ENCODE measurements at regions not wholly inside any gene's neighbourhood (a gene's known extent, or its start where the extent isn't known, plus 50 kb on each side); places are given as distances from the start of the nearest gene placed in this dataset.

DNA sequence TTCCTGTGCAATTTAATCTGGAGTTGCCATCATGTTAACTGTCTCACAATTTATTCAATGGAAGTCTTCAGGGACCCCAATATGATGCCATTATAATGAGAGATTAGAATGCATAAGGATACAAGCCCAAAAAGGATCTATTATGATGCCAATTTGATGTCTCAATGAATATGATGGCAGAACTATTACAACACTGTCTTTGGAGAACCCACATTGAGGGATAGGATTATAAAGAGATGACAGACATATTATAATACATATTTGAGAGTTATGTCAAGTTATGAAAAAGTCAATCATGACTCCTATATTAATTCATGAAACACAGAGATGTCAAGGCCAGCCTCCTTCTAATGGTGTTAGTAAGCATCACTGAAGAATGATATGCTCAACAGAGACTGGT lies 1358.4 kb downstream of the PCDH19 start:
- Histone ChIP-seq H2BK15ac (ENCODE audit: low read length) (no peak overlapping the region), H3K36me3 (ENCODE audit: control insufficient read depth in 2 of 4, insufficient read depth in 4 of 4, low read length in 3 of 4) (no peaks in the 10 kb centered on the region), H3K79me2 (ENCODE audit: control insufficient read depth in 1 of 2, insufficient read depth in 2 of 2, low read length in 2 of 2) (no peaks in the 10 kb centered on the region), H2BK12ac (ENCODE audit: low read depth, low read length) (no peak overlapping the region), H3K27me3 (replicated peaks in 1 of 4; ENCODE audit: control insufficient read depth in 3 of 4, extremely low read depth in 1 of 4, insufficient read depth in 3 of 4, low read length in 3 of 4) (no peaks in the 10 kb centered on the region), H3K4me2 (ENCODE audit: insufficient read depth in 1 of 2, low read depth in 2 of 2, low read length in 2 of 2) (no peak overlapping the region), H2BK120ac (replicated peaks; ENCODE audit: low read depth, low read length) (no peak overlapping the region), H3K9me3 (ENCODE audit: insufficient read depth in 2 of 2, low read depth in 1 of 2, low read length in 1 of 2) (peaks cover 0 to 3% of the 10 kb centered on the region in 2 experiments; a peak in 1 of 4 replicates), H2AFZ (ENCODE audit: low read length) (no peak overlapping the region), H4K5ac (ENCODE audit: insufficient read length, low read depth, low read length) (no peak overlapping the region), H3K4me3 (ENCODE audit: extremely low read depth in 1 of 4, insufficient read depth in 2 of 4, low read depth in 3 of 4, low read length in 4 of 4) (no peak overlapping the region), H2BK20ac (ENCODE audit: low read length) (no peak overlapping the region), H3K79me1 (ENCODE audit: low read depth, low read length) (no peaks in the 10 kb centered on the region), H4K8ac (ENCODE audit: extremely low read depth, insufficient read depth, low read length) (no peak overlapping the region), H3K14ac (ENCODE audit: insufficient read length) (no peak overlapping the region), H3K18ac (ENCODE audit: extremely low read depth, low read length) (no peak overlapping the region), H3K27ac (ENCODE audit: low read depth, low read length) (no peak overlapping the region), H3K23me2 (ENCODE audit: low read depth, low read length) (no peaks in the 10 kb centered on the region), H3K4me1 (replicated peaks in 1 of 4; ENCODE audit: control insufficient read depth in 3 of 4, insufficient read depth in 4 of 4, low read length in 3 of 4) (no peaks in the 10 kb centered on the region), H4K20me1 (replicated peaks in 1 of 2; ENCODE audit: control insufficient read depth in 1 of 2, insufficient read depth in 2 of 2, low read length in 2 of 2) (no peaks in the 10 kb centered on the region), H2AK5ac (ENCODE audit: low read depth, low read length) (no peak overlapping the region), H3K56ac (replicated peaks; ENCODE audit: insufficient read length, low read depth, low read length) (no peak overlapping the region), H3K23ac (ENCODE audit: insufficient read length) (no peak overlapping the region), H3K4ac (replicated peaks; ENCODE audit: insufficient read length, low read depth, low read length) (no peak overlapping the region), H4K91ac (replicated peaks; ENCODE audit: insufficient read length, low read length) (no peak overlapping the region), H3K9ac (replicated peaks in 1 of 4; ENCODE audit: extremely low read depth in 1 of 4, low read depth in 3 of 4, low read length in 3 of 4) (no peak overlapping the region), H2BK5ac (ENCODE audit: low read depth, low read length) (no peak overlapping the region)
- FAIRE-seq: no peak
- POLR2A ChIA-PET (ENCODE audit: partially characterized antibody): no interaction called here
- DNase-seq (ENCODE audit: low read depth in 1 of 2, low spot score in 2 of 2): no peak
- CTCF ChIA-PET (ENCODE audit: partially characterized antibody): no interaction called here
- no peak for TF ChIP-seq ASH2L (IDR thresholded peaks at IDR 0.05; ENCODE audit: low read length)
- TF ChIP-seq, protein P1, sequence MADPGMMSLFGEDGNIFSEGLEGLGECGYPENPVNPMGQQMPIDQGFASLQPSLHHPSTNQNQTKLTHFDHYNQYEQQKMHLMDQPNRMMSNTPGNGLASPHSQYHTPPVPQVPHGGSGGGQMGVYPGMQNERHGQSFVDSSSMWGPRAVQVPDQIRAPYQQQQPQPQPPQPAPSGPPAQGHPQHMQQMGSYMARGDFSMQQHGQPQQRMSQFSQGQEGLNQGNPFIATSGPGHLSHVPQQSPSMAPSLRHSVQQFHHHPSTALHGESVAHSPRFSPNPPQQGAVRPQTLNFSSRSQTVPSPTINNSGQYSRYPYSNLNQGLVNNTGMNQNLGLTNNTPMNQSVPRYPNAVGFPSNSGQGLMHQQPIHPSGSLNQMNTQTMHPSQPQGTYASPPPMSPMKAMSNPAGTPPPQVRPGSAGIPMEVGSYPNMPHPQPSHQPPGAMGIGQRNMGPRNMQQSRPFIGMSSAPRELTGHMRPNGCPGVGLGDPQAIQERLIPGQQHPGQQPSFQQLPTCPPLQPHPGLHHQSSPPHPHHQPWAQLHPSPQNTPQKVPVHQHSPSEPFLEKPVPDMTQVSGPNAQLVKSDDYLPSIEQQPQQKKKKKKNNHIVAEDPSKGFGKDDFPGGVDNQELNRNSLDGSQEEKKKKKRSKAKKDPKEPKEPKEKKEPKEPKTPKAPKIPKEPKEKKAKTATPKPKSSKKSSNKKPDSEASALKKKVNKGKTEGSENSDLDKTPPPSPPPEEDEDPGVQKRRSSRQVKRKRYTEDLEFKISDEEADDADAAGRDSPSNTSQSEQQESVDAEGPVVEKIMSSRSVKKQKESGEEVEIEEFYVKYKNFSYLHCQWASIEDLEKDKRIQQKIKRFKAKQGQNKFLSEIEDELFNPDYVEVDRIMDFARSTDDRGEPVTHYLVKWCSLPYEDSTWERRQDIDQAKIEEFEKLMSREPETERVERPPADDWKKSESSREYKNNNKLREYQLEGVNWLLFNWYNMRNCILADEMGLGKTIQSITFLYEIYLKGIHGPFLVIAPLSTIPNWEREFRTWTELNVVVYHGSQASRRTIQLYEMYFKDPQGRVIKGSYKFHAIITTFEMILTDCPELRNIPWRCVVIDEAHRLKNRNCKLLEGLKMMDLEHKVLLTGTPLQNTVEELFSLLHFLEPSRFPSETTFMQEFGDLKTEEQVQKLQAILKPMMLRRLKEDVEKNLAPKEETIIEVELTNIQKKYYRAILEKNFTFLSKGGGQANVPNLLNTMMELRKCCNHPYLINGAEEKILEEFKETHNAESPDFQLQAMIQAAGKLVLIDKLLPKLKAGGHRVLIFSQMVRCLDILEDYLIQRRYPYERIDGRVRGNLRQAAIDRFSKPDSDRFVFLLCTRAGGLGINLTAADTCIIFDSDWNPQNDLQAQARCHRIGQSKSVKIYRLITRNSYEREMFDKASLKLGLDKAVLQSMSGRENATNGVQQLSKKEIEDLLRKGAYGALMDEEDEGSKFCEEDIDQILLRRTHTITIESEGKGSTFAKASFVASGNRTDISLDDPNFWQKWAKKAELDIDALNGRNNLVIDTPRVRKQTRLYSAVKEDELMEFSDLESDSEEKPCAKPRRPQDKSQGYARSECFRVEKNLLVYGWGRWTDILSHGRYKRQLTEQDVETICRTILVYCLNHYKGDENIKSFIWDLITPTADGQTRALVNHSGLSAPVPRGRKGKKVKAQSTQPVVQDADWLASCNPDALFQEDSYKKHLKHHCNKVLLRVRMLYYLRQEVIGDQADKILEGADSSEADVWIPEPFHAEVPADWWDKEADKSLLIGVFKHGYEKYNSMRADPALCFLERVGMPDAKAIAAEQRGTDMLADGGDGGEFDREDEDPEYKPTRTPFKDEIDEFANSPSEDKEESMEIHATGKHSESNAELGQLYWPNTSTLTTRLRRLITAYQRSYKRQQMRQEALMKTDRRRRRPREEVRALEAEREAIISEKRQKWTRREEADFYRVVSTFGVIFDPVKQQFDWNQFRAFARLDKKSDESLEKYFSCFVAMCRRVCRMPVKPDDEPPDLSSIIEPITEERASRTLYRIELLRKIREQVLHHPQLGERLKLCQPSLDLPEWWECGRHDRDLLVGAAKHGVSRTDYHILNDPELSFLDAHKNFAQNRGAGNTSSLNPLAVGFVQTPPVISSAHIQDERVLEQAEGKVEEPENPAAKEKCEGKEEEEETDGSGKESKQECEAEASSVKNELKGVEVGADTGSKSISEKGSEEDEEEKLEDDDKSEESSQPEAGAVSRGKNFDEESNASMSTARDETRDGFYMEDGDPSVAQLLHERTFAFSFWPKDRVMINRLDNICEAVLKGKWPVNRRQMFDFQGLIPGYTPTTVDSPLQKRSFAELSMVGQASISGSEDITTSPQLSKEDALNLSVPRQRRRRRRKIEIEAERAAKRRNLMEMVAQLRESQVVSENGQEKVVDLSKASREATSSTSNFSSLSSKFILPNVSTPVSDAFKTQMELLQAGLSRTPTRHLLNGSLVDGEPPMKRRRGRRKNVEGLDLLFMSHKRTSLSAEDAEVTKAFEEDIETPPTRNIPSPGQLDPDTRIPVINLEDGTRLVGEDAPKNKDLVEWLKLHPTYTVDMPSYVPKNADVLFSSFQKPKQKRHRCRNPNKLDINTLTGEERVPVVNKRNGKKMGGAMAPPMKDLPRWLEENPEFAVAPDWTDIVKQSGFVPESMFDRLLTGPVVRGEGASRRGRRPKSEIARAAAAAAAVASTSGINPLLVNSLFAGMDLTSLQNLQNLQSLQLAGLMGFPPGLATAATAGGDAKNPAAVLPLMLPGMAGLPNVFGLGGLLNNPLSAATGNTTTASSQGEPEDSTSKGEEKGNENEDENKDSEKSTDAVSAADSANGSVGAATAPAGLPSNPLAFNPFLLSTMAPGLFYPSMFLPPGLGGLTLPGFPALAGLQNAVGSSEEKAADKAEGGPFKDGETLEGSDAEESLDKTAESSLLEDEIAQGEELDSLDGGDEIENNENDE (IDR thresholded peaks at IDR 0.05; ENCODE audit: insufficient replicate concordance, low read length): no peak

Measured in H1 (cell line).